Mesothelial cell of epicardium (in vitro differentiated cells): ENCODE measurements at regions not wholly inside any gene's neighbourhood (a gene's known extent, or its start where the extent isn't known, plus 50 kb on each side); places are given as distances from the start of the nearest gene placed in this dataset.
A peak's percentile ranks its signal among the peaks of the same experiment; 100 is the strongest.

Experiments
- DNase-seq, 2 experiments: peaks; one replicate each; pipeline ENCODE4 v3.0.0; 2021; ENCODE audit warnings: low spot score in 2 of 2; ENCODE audit not compliant: unreplicated experiment in 2 of 2
- H3K27ac Mint-ChIP-seq: 2 replicates; pipeline ENCODE4 v1.8.0; 2021; ENCODE audit warnings: mixed read lengths
- H3K27me3 Mint-ChIP-seq: 2 replicates; pipeline ENCODE4 v1.8.0; 2021; ENCODE audit warnings: low read depth, mixed read lengths
- H3K36me3 Mint-ChIP-seq: 2 replicates; pipeline ENCODE4 v1.8.0; 2021; ENCODE audit warnings: mixed read lengths
- H3K4me1 Mint-ChIP-seq: 2 replicates; pipeline ENCODE4 v1.8.0; 2021; ENCODE audit warnings: mixed read lengths
- H3K4me3 Mint-ChIP-seq: 2 replicates; pipeline ENCODE4 v1.8.0; 2021; ENCODE audit warnings: mild to moderate bottlenecking, moderate library complexity, mixed read lengths
- H3K9me3 Mint-ChIP-seq: 2 replicates; pipeline ENCODE4 v1.8.0; 2021; ENCODE audit warnings: mixed read lengths
- TF ChIP-seq, protein P1 (sequence below): fragments of 200-600 bp; sonication (generic); IDR thresholded peaks from one replicate; pipeline ENCODE4 v1.5.0; 2021; ENCODE audit warnings: antibody characterized with exemption; ENCODE audit not compliant: unreplicated experiment

DNA sequence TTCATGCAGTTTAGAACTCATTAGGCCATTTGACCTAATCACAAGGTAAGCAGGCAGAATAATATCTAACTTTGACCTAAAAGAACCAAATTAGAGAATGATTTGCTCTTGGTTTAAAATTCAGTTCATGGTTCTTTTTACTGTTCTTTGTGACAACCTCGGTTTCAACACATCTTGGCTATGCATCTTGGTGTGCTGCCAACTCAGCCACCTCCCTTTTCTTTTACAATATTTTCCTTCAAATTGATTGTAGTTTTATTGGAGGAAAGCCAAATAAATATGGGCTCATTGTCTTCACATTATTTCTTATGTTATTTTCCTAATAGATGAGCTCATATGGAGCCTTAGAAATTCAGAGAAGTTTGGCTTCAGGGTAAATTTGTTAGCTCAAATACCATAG, 338.3 kb downstream of the SIPA1L2 start:
- Mint-ChIP-seq H3K27ac (peak overlapping the region; percentile 5), H3K27me3 (peaks cover 1% of the 10 kb centered on the region), H3K4me3 (no peak overlapping the region), H3K4me1 (peaks cover 26% of the 10 kb centered on the region), H3K9me3 (no peaks in the 10 kb centered on the region), H3K36me3 (no peaks in the 10 kb centered on the region)
- TF ChIP-seq, protein P1, sequence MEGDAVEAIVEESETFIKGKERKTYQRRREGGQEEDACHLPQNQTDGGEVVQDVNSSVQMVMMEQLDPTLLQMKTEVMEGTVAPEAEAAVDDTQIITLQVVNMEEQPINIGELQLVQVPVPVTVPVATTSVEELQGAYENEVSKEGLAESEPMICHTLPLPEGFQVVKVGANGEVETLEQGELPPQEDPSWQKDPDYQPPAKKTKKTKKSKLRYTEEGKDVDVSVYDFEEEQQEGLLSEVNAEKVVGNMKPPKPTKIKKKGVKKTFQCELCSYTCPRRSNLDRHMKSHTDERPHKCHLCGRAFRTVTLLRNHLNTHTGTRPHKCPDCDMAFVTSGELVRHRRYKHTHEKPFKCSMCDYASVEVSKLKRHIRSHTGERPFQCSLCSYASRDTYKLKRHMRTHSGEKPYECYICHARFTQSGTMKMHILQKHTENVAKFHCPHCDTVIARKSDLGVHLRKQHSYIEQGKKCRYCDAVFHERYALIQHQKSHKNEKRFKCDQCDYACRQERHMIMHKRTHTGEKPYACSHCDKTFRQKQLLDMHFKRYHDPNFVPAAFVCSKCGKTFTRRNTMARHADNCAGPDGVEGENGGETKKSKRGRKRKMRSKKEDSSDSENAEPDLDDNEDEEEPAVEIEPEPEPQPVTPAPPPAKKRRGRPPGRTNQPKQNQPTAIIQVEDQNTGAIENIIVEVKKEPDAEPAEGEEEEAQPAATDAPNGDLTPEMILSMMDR = no peak
- no peak for DNase-seq

DNA sequence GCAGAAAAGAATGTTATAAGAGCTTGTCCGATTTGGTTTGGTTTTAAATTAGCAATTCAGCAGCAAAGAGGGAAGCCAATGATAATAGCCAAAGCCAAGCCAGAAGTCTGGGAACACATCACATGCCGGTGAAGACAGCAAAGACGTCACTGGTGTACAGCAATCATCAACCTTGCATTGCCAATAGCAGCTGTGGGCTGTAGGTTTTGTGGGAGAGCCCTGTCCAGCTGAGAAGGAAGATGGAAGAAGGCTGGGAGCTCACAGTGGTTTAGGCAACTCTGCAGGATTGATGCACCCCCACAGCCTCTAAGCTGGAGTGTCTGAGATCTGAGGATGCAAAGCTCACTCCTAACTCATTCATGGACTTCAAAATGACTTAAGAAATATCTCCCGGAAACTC, 338.7 kb downstream of the SIPA1L2 start:
- Mint-ChIP-seq H3K4me1 (peaks cover 26% of the 10 kb centered on the region), H3K4me3 (no peak overlapping the region), H3K36me3 (no peaks in the 10 kb centered on the region), H3K27ac (peak overlapping the region; percentile 5), H3K27me3 (peaks cover 1% of the 10 kb centered on the region), H3K9me3 (no peaks in the 10 kb centered on the region)
- TF ChIP-seq, protein P1 = no peak
- DNase-seq = no peak

GRCh38 chr1:232290570-232290969, 339.4 kb downstream of the SIPA1L2 start:
- Mint-ChIP-seq H3K27me3 (peaks cover 1% of the 10 kb centered on the region), H3K36me3 (no peaks in the 10 kb centered on the region), H3K4me1 (peaks cover 26% of the 10 kb centered on the region), H3K4me3 (no peak overlapping the region), H3K27ac (no peak overlapping the region), H3K9me3 (no peaks in the 10 kb centered on the region)
- no peak for DNase-seq
- TF ChIP-seq, protein P1 = no peak

DNA sequence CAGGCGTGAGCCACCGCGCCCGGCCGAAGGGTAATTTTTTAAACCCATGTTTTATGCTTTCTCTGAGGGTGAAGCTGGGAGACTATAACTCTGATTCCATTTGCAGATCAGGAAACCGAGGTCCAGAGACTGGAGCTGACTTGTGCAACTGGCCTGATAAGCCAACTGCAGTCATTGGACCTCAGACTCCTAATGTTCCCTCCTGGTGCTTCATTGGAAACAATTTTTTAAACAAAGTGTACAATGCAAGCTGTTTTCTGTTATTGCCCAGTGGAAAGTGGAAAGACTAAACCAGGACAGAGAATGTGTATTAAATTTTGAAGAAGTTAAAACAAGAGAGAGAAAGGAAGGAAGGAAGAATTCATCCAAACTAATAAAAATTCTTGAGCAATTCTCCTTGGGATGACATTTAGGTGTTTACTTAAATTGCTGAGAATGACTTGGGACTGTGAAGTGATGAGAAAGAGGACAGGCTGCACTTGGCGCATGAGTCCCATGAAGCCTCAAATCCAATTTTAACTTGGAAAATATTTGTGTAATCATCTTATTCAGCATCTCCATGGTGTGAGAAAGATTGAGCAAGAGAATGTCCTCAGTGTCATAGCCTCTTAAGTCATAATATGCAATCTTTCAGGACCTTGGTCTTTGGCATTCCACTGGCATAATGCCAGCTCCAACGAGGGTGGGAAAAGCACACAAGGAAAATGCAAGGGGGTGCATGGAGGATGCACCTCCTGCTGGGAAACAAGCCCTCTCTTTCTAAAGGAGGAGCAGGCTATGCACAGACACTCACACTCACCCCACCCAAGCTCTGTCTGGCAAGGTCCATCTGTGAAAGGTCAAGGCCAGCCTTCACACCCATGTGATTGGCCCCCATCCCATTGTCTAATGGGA, 342.0 kb downstream of the SIPA1L2 start:
- Mint-ChIP-seq H3K27me3 (peaks cover 1% of the 10 kb centered on the region), H3K4me1 (peaks cover 31% of the 10 kb centered on the region), H3K9me3 (no peaks in the 10 kb centered on the region), H3K4me3 (no peak overlapping the region), H3K36me3 (no peaks in the 10 kb centered on the region), H3K27ac (no peak overlapping the region)
- TF ChIP-seq, protein P1 = no peak
- no peak for DNase-seq

DNA sequence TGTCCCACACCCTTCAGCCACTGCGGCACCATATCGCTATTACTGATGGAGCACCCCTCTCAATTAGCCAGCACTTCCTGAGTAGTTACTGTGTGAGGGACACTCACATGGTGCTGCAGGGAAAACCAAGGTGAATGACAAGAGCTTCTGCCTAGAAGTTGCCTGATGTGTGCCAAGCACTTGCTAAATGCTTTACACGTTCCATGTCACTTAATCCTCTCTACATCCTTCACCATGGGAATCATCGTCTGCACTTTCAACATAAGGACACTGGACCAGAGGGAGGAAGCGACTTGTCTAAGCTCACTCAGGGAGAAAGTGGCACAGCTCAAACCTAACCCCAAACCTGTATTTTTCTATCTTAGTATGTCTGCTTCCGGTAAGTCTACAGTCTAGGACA, 344.8 kb downstream of the SIPA1L2 start:
- Mint-ChIP-seq H3K27me3 (peaks cover 1% of the 10 kb centered on the region), H3K4me3 (no peak overlapping the region)
- TF ChIP-seq, protein P1 = no peak

More for the DNA sequence above, 344.8 kb downstream of the SIPA1L2 start:
- Mint-ChIP-seq H3K4me1 (peaks cover 21% of the 10 kb centered on the region), H3K36me3 (no peaks in the 10 kb centered on the region), H3K27ac (no peak overlapping the region), H3K9me3 (no peaks in the 10 kb centered on the region)
- no peak for DNase-seq
